PC-9 (cell line): ENCODE measurements at regions not wholly inside any gene's neighbourhood (a gene's known extent, or its start where the extent isn't known, plus 50 kb on each side); places are given as distances from the start of the nearest gene placed in this dataset.

Experiments used
- EZH2 ChIP-seq: fragments of 200-600 bp; sonication (generic); IDR thresholded peaks from 2 replicates; pipeline ENCODE4 v1.8.0; 2017; ENCODE audit warnings: antibody characterized with exemption, low read depth
- TF ChIP-seq, protein P1 (sequence below): fragments of 200-600 bp; sonication (generic); conservative IDR thresholded peaks from 2 replicates; pipeline ENCODE4 v1.6.1; 2017; ENCODE audit warnings: mixed run types, antibody characterized with exemption, mild to moderate bottlenecking, moderate library complexity

GRCh38 chr15:27595211-27595610 is 503.9 kb downstream of the OCA2 start:
- TF ChIP-seq, protein P1, sequence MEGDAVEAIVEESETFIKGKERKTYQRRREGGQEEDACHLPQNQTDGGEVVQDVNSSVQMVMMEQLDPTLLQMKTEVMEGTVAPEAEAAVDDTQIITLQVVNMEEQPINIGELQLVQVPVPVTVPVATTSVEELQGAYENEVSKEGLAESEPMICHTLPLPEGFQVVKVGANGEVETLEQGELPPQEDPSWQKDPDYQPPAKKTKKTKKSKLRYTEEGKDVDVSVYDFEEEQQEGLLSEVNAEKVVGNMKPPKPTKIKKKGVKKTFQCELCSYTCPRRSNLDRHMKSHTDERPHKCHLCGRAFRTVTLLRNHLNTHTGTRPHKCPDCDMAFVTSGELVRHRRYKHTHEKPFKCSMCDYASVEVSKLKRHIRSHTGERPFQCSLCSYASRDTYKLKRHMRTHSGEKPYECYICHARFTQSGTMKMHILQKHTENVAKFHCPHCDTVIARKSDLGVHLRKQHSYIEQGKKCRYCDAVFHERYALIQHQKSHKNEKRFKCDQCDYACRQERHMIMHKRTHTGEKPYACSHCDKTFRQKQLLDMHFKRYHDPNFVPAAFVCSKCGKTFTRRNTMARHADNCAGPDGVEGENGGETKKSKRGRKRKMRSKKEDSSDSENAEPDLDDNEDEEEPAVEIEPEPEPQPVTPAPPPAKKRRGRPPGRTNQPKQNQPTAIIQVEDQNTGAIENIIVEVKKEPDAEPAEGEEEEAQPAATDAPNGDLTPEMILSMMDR = no peak
- TF ChIP-seq EZH2 = no peak
